GM12878 (cell line): ENCODE measurements at regions not wholly inside any gene's neighbourhood (a gene's known extent, or its start where the extent isn't known, plus 50 kb on each side); places are given as distances from the start of the nearest gene placed in this dataset.
A peak's percentile ranks its signal among the peaks of the same experiment; 100 is the strongest.

Source experiments
- ATAC-seq: fragments of 200-7000 bp; cut with Tn5 transposase; 3 replicates; pipeline ENCODE4 v1.9.1; 2020; ENCODE audit warnings: mild to moderate bottlenecking, moderate library complexity
- BruUV-seq: library from RNA; stranded (reverse); fragments of 400-500 nt; replicated peaks from 2 replicates; lab custom pipeline; 2021; lab: Mats Ljungman, UMichigan
- CTCF ChIA-PET: fragments of 300-600 bp; sonication (Branson Sonifier 250); formaldehyde crosslinking; extraction: SDS; loops from one replicate; lab custom pipeline; 2021; ENCODE audit warnings: inconsistent platforms; lab: Yijun Ruan, JAX
- POLR2A ChIA-PET: fragments of 350-600 bp; formaldehyde crosslinking; extraction: SDS; loops from one replicate; lab custom pipeline; 2021; ENCODE audit warnings: inconsistent platforms; lab: Charles Lee
- RAD21 ChIA-PET: fragments of 300-600 bp; sonication (Branson Sonifier 250); formaldehyde crosslinking; loops from one replicate; lab custom pipeline; 2023; ENCODE audit warnings: antibody characterized with exemption; ENCODE audit not compliant: unreplicated experiment; lab: Charles Lee
- SMC1A ChIA-PET: fragments of 300-600 bp; sonication (Branson Sonifier 250); formaldehyde crosslinking; loops from one replicate; lab custom pipeline; 2023; ENCODE audit not compliant: unreplicated experiment, uncharacterized antibody; lab: Charles Lee
- DNase-seq: peaks from one replicate; pipeline ENCODE4 v3.0.0-alpha.2; 2011; ENCODE audit warnings: low read depth, low spot score
- FAIRE-seq: peaks from 3 replicates; lab custom pipeline; 2011; peaks lifted over from hg19 to GRCh38; lab: Jason Lieb, UNC
- H2AFZ ChIP-seq: 2 replicates; pipeline ENCODE4 v1.6.0; 2011; ENCODE audit warnings: low read depth, low read length, control low read depth; ENCODE audit not compliant: control insufficient read depth
- H3K27ac ChIP-seq: 2 replicates; pipeline ENCODE4 v1.5.1; 2011; ENCODE audit warnings: control low read depth; ENCODE audit not compliant: control insufficient read depth, insufficient read depth
- H3K27me3 ChIP-seq, 2 experiments: replicated peaks in 1 of 2; 2 replicates each; pipeline versions ENCODE4 v1.6.0 to v1.6.1; 2011; ENCODE audit warnings: low read length in 1 of 2; ENCODE audit not compliant: control insufficient read depth in 2 of 2, insufficient read depth in 2 of 2
- H3K36me3 ChIP-seq, 2 experiments: 2 replicates each; pipeline ENCODE4 v1.5.1; 2011; ENCODE audit warnings: low read length in 1 of 2; ENCODE audit not compliant: control insufficient read depth in 2 of 2, insufficient read depth in 2 of 2
- H3K4me1 ChIP-seq: 2 replicates; pipeline ENCODE4 v1.6.1; 2011; ENCODE audit warnings: mild to moderate bottlenecking, low read length, moderate library complexity, mixed read lengths; ENCODE audit not compliant: control insufficient read depth, insufficient read depth
- H3K4me2 ChIP-seq: 2 replicates; pipeline ENCODE4 v1.6.0; 2011; ENCODE audit warnings: control low read depth; ENCODE audit not compliant: control insufficient read depth, insufficient read depth
- H3K4me3 ChIP-seq: fragments of 200-600 bp; sonication (generic); 2 replicates; pipeline ENCODE4 v1.5.1; 2016
- H3K79me2 ChIP-seq: 2 replicates; pipeline ENCODE4 v1.6.0; 2011; ENCODE audit warnings: low read length; ENCODE audit not compliant: control insufficient read depth, insufficient read depth
- H3K9ac ChIP-seq: 2 replicates; pipeline ENCODE4 v1.8.0; 2011; ENCODE audit warnings: low read length, control low read depth, mixed read lengths; ENCODE audit not compliant: control insufficient read depth, insufficient read depth
- H3K9me3 ChIP-seq: replicated peaks from 3 replicates; pipeline ENCODE4 v1.5.1; 2011; ENCODE audit warnings: mild to moderate bottlenecking, low read length; ENCODE audit not compliant: control insufficient read depth, insufficient read depth
- H4K20me1 ChIP-seq: 2 replicates; pipeline ENCODE4 v1.6.0; 2011; ENCODE audit not compliant: control insufficient read depth, insufficient read depth
- BHLHE40 ChIP-seq, 2 experiments: fragments of 450-650 bp in 1 of 2; IDR thresholded peaks; 2 replicates each; pipeline ENCODE4 v1.6.1; 2011 to 2017; ENCODE audit warnings: low read depth in 2 of 2, borderline replicate concordance in 1 of 2, improper control_type of control experiment in 1 of 2, low read length in 1 of 2, mild to moderate bottlenecking in 1 of 2
- CHD4 ChIP-seq: fragments of 200-600 bp; sonication (generic); IDR thresholded peaks from 2 replicates; pipeline ENCODE4 v1.6.1; 2016; ENCODE audit warnings: mild to moderate bottlenecking
- NFXL1 ChIP-seq: fragments of 450-650 bp; IDR thresholded peaks from 2 replicates; pipeline ENCODE4 v1.6.1; 2017; ENCODE audit warnings: antibody characterized with exemption, mild to moderate bottlenecking, borderline replicate concordance
- NR2F1 ChIP-seq: fragments of 450-650 bp; conservative IDR thresholded peaks from 2 replicates; pipeline ENCODE4 v1.6.1; 2017; ENCODE audit warnings: mild to moderate bottlenecking
- PAX5 ChIP-seq: IDR thresholded peaks from 2 replicates; pipeline ENCODE4 v1.6.1; 2011; ENCODE audit warnings: low read depth, low read length, borderline replicate concordance
- SIN3A ChIP-seq: IDR thresholded peaks from 2 replicates; pipeline ENCODE4 v1.6.1; 2012; ENCODE audit warnings: low read depth, low read length, improper control_type of control experiment
- ZNF274 ChIP-seq: IDR thresholded peaks from one replicate; pipeline ENCODE4 v1.8.0; 2011; ENCODE audit not compliant: insufficient read length, insufficient read depth
- WGBS: methylation state at CpG from one replicate; pipeline ENCODE4 v1.1.6; 2016; ENCODE audit warnings: low lambda C conversion rate; ENCODE audit not compliant: insufficient replicate concordance, insufficient coverage; ENCODE audit errors: missing lambda C conversion rate; 5-methylcytosine and 5-hydroxymethylcytosine counted together
- in situ Hi-C: fragments of 300-500 bp; cut with MboI; formaldehyde crosslinking; loops from 9 replicates; pipeline ENCODE4 v1.14.3; 2018; ENCODE audit warnings: mixed read lengths
- intact Hi-C: fragments of 100-400 bp; cut with micrococcal nuclease; formaldehyde crosslinking; loops from one replicate; pipeline ENCODE4 v1.14.2; 2022; ENCODE audit not compliant: unreplicated experiment

- no peak for TF ChIP-seq CHD4
Measured at GRCh38 chr1:8217809-8218208, 100.1 kb upstream of the SLC45A1 start (continued).

- ATAC-seq: peak; percentile 74
Measured at GRCh38 chr1:8217011-8217711, 100.8 kb upstream of the SLC45A1 start.

GRCh38 chr1:8216005-8216404, 101.9 kb upstream of the SLC45A1 start:
- no peak for ATAC-seq
- no peak overlapping the region for H2AFZ ChIP-seq
- ChIA-PET RAD21 (interaction anchor here (0.6 kb wide), 1 partner anchor 100 kb away, joined by 3 read pairs; no protein-coding TSS in a partner anchor), SMC1A (no interaction called here), POLR2A (interaction anchor here (0.6 kb wide), 1 partner anchor 599 kb away, joined by 8 read pairs; no protein-coding TSS in a partner anchor), CTCF (no interaction called here)
- no TSS peak for BruUV-seq
- H3K36me3 ChIP-seq: no peaks in the 10 kb centered on the region
- no peak for FAIRE-seq
- no peak overlapping the region for H3K4me2 ChIP-seq
- H3K27me3 ChIP-seq: peaks cover 0 to 3% of the 10 kb centered on the region in 2 experiments; a peak in 2 of 4 replicates
- H3K27ac ChIP-seq: no peak overlapping the region
- H3K4me1 ChIP-seq: no peaks in the 10 kb centered on the region
- WGBS: 4% methylated on average over 1 of the region's 1 CpG
- H3K9me3 ChIP-seq: no peaks in the 10 kb centered on the region
- TF ChIP-seq PAX5: no peak
- TF ChIP-seq SIN3A: no peak
- no peaks in the 10 kb centered on the region for H3K79me2 ChIP-seq
- in situ Hi-C loops (no loop called here), intact Hi-C loops (no loop called here)
- DNase-seq: no peak
- H4K20me1 ChIP-seq: no peaks in the 10 kb centered on the region
- no peak overlapping the region for H3K9ac ChIP-seq
- no peak overlapping the region for H3K4me3 ChIP-seq

More at GRCh38 chr1:8217011-8217711, 100.8 kb upstream of the SLC45A1 start:
- ChIA-PET RAD21 (no interaction called here), CTCF (no interaction called here)
- Histone ChIP-seq H3K27me3 (peaks cover 0 to 3% of the 10 kb centered on the region in 2 experiments; a peak in 2 of 4 replicates), H3K4me1 (no peaks in the 10 kb centered on the region), H3K4me3 (no peak overlapping the region), H3K79me2 (no peaks in the 10 kb centered on the region)
- in situ Hi-C loops: no loop called here
- peak; percentile 63 to 87; a peak in 3 of 4 replicates for TF ChIP-seq BHLHE40 (IDR thresholded peaks at IDR 0.05; ENCODE audit: borderline replicate concordance in 1 of 2, low read depth in 2 of 2, low read length in 1 of 2)
- no peak for TF ChIP-seq NFXL1
- TF ChIP-seq ZNF274: no peak
- 0 out of 2 replicates have a peak, but pooled peaks have one; percentile 28 for TF ChIP-seq NR2F1
- TF ChIP-seq, all 136 proteins: peak for 2
- intact Hi-C loops: no loop called here
- ChIA-PET POLR2A (no interaction called here), SMC1A (no interaction called here)
- no TSS peak for BruUV-seq
- Histone ChIP-seq H3K27ac (no peak overlapping the region), H3K4me2 (peak overlapping the region; percentile 47; the same call in 1 of the 2 replicates), H3K36me3 (no peaks in the 10 kb centered on the region), H2AFZ (peak overlapping the region; percentile 18; the same call in 1 of the 2 replicates), H4K20me1 (no peaks in the 10 kb centered on the region), H3K9me3 (no peaks in the 10 kb centered on the region), H3K9ac (no peak overlapping the region)
- WGBS: 13% methylated on average over 36 of the region's 70 CpGs
- no peak for DNase-seq
- no peak for FAIRE-seq
